Glutamatergic neuron (in vitro differentiated cells): ENCODE measurements at regions not wholly inside any gene's neighbourhood (a gene's known extent, or its start where the extent isn't known, plus 50 kb on each side); places are given as distances from the start of the nearest gene placed in this dataset.

Experiments
- DNase-seq: peaks from one replicate; pipeline ENCODE4 v3.0.0; 2022
- H3K27ac Mint-ChIP-seq: one replicate; pipeline ENCODE4 v1.8.0; 2020; ENCODE audit warnings: mild to moderate bottlenecking, mixed read lengths, inconsistent platforms; ENCODE audit not compliant: unreplicated experiment
- H3K27me3 Mint-ChIP-seq: one replicate; pipeline ENCODE4 v1.8.0; 2020; ENCODE audit warnings: mild to moderate bottlenecking, moderate library complexity, mixed read lengths, inconsistent platforms; ENCODE audit not compliant: unreplicated experiment
- H3K36me3 Mint-ChIP-seq: one replicate; pipeline ENCODE4 v1.8.0; 2020; ENCODE audit warnings: mild to moderate bottlenecking, mixed read lengths, inconsistent platforms; ENCODE audit not compliant: unreplicated experiment
- H3K4me1 Mint-ChIP-seq: one replicate; pipeline ENCODE4 v1.8.0; 2020; ENCODE audit warnings: mild to moderate bottlenecking, low read depth, mixed read lengths, inconsistent platforms; ENCODE audit not compliant: unreplicated experiment
- H3K4me3 Mint-ChIP-seq: one replicate; pipeline ENCODE4 v1.8.0; 2020; ENCODE audit warnings: mild to moderate bottlenecking, mixed read lengths, inconsistent platforms; ENCODE audit not compliant: unreplicated experiment
- H3K9me3 Mint-ChIP-seq: one replicate; pipeline ENCODE4 v1.8.0; 2020; ENCODE audit warnings: mild to moderate bottlenecking, moderate library complexity, mixed read lengths, inconsistent platforms; ENCODE audit not compliant: unreplicated experiment
- CTCF ChIP-seq: fragments of 200-600 bp; sonication (generic); IDR thresholded peaks from one replicate; pipeline ENCODE4 v1.5.0; 2021; ENCODE audit not compliant: partially characterized antibody, unreplicated experiment

GRCh38 chr5:86824637-86825036 is 206.9 kb downstream of the COX7C start:
- no peak for TF ChIP-seq CTCF
- H3K36me3 Mint-ChIP-seq, result no peaks in the 10 kb centered on the region
- H3K4me3 Mint-ChIP-seq, result no peak overlapping the region
- H3K9me3 Mint-ChIP-seq, result no peaks in the 10 kb centered on the region
- no peak overlapping the region for H3K27ac Mint-ChIP-seq
- H3K27me3 Mint-ChIP-seq, result no peaks in the 10 kb centered on the region
- no peak for DNase-seq
- no peaks in the 10 kb centered on the region for H3K4me1 Mint-ChIP-seq

- no peak for DNase-seq
- no peak for TF ChIP-seq CTCF
- Mint-ChIP-seq H3K4me1 (no peaks in the 10 kb centered on the region), H3K4me3 (no peak overlapping the region), H3K9me3 (no peaks in the 10 kb centered on the region), H3K27ac (no peak overlapping the region), H3K36me3 (peaks cover 5% of the 10 kb centered on the region), H3K27me3 (no peaks in the 10 kb centered on the region)
These were observed 213.4 kb downstream of the COX7C start for GRCh38 chr5:86831128-86831527.

- Mint-ChIP-seq H3K9me3 (no peaks in the 10 kb centered on the region), H3K4me1 (no peaks in the 10 kb centered on the region), H3K27ac (no peak overlapping the region), H3K36me3 (peaks cover 5% of the 10 kb centered on the region), H3K27me3 (no peaks in the 10 kb centered on the region), H3K4me3 (no peak overlapping the region)
- no peak for DNase-seq
- no peak for TF ChIP-seq CTCF
These were observed 216.1 kb downstream of the COX7C start for GRCh38 chr5:86833868-86834267.

GRCh38 chr5:86837610-86838009 is 219.9 kb downstream of the COX7C start:
- H3K4me3 Mint-ChIP-seq, result no peak overlapping the region
- no peak overlapping the region for H3K27ac Mint-ChIP-seq
- DNase-seq, result no peak
- no peaks in the 10 kb centered on the region for H3K36me3 Mint-ChIP-seq
- no peaks in the 10 kb centered on the region for H3K27me3 Mint-ChIP-seq
- no peak for TF ChIP-seq CTCF
- H3K9me3 Mint-ChIP-seq, result no peaks in the 10 kb centered on the region
- no peaks in the 10 kb centered on the region for H3K4me1 Mint-ChIP-seq

GRCh38 chr5:86838083-86838482 is 220.3 kb downstream of the COX7C start:
- H3K4me1 Mint-ChIP-seq, result no peaks in the 10 kb centered on the region
- H3K9me3 Mint-ChIP-seq, result no peaks in the 10 kb centered on the region
- DNase-seq, result no peak
- no peak for TF ChIP-seq CTCF
- H3K4me3 Mint-ChIP-seq, result no peak overlapping the region
- no peak overlapping the region for H3K27ac Mint-ChIP-seq
- no peaks in the 10 kb centered on the region for H3K36me3 Mint-ChIP-seq
- H3K27me3 Mint-ChIP-seq, result no peaks in the 10 kb centered on the region
